Liver (tissue), 8 donors: ENCODE measurements at regions not wholly inside any gene's neighbourhood (a gene's known extent, or its start where the extent isn't known, plus 50 kb on each side); places are given as distances from the start of the nearest gene placed in this dataset.

Source experiments
- DNase-seq: peaks from one replicate; pipeline ENCODE4 v3.0.0-alpha.2; 2017; ENCODE audit warnings: low spot score
- H3K27ac ChIP-seq, 2 donors: one replicate each; pipeline ENCODE4 v1.7.0; 2013; ENCODE audit warnings: inconsistent platforms in 2 of 2, low read length in 2 of 2, control low read depth in 1 of 2, low read depth in 1 of 2, mild to moderate bottlenecking in 1 of 2
- H3K27me3 ChIP-seq, 4 donors: one replicate each; pipeline versions ENCODE4 v1.6.1 to v1.7.0; 2013; ENCODE audit warnings: low read length in 3 of 4, inconsistent platforms in 1 of 4, mild to moderate bottlenecking in 1 of 4, moderate library complexity in 1 of 4; ENCODE audit not compliant: control insufficient read depth in 4 of 4, insufficient read depth in 4 of 4
- H3K36me3 ChIP-seq, 4 donors: one replicate each; pipeline versions ENCODE4 v1.6.1 to v1.7.0; 2013; ENCODE audit warnings: low read length in 3 of 4, mild to moderate bottlenecking in 3 of 4, low read depth in 1 of 4, moderate library complexity in 1 of 4; ENCODE audit not compliant: control insufficient read depth in 4 of 4, insufficient read depth in 3 of 4
- H3K4me1 ChIP-seq, 4 donors: one replicate each; pipeline versions ENCODE4 v1.6.1 to v1.7.0; 2013; ENCODE audit warnings: low read length in 3 of 4, mild to moderate bottlenecking in 3 of 4, moderate library complexity in 1 of 4; ENCODE audit not compliant: control insufficient read depth in 4 of 4, insufficient read depth in 4 of 4
- H3K4me3 ChIP-seq, 3 donors: one replicate each; pipeline versions ENCODE4 v1.6.1 to v1.7.0; 2013; ENCODE audit warnings: low read length in 3 of 3, control low read depth in 1 of 3, low read depth in 1 of 3, mild to moderate bottlenecking in 1 of 3
- H3K9ac ChIP-seq, 2 donors: one replicate each; pipeline ENCODE4 v1.7.0; 2013; ENCODE audit warnings: low read length in 2 of 2, mild to moderate bottlenecking in 2 of 2, moderate library complexity in 2 of 2, control low read depth in 1 of 2, low read depth in 1 of 2
- H3K9me3 ChIP-seq, 4 donors: one replicate each; pipeline versions ENCODE4 v1.6.1 to v1.7.0; 2013; ENCODE audit warnings: low read length in 3 of 4; ENCODE audit not compliant: control insufficient read depth in 4 of 4
- EGR1 ChIP-seq, 2 donors: IDR thresholded peaks; 2 replicates each; pipeline ENCODE4 v1.6.1; 2016 to 2018; ENCODE audit warnings: antibody characterized with exemption in 2 of 2, low read depth in 2 of 2
- FOXA2 ChIP-seq: IDR thresholded peaks from 2 replicates; pipeline ENCODE4 v1.6.1; 2016; ENCODE audit warnings: antibody characterized with exemption
- HNF4A ChIP-seq, 2 donors: conservative IDR thresholded peaks; 2 replicates each; pipeline ENCODE4 v1.6.1; 2016; ENCODE audit warnings: antibody characterized with exemption in 2 of 2, mild to moderate bottlenecking in 2 of 2
- NR2F2 ChIP-seq: IDR thresholded peaks from 2 replicates; pipeline ENCODE4 v1.6.1; 2016; ENCODE audit warnings: antibody characterized with exemption
- RAD21 ChIP-seq, 2 donors: IDR thresholded peaks; 2 replicates each; pipeline ENCODE4 v1.6.1; 2016; ENCODE audit warnings: antibody characterized with exemption in 2 of 2, mild to moderate bottlenecking in 2 of 2
- RXRA ChIP-seq, 2 donors: IDR thresholded peaks; 2 replicates each; pipeline ENCODE4 v1.6.1; 2017 to 2018; ENCODE audit warnings: antibody characterized with exemption in 2 of 2, mild to moderate bottlenecking in 1 of 2
- SP1 ChIP-seq: IDR thresholded peaks from 2 replicates; pipeline ENCODE4 v1.6.1; 2018; ENCODE audit warnings: antibody characterized with exemption, mild to moderate bottlenecking
- TAF1 ChIP-seq: conservative IDR thresholded peaks from 2 replicates; pipeline ENCODE4 v1.6.1; 2016; ENCODE audit warnings: antibody characterized with exemption, mild to moderate bottlenecking
- WGBS: extraction: QIAGEN DNeasy Blood & Tissue Kit; methylation state at CpG from one replicate; pipeline ENCODE4 v1.1.7; 2013; 5-methylcytosine and 5-hydroxymethylcytosine counted together
- TF ChIP-seq, protein P1 (sequence below): IDR thresholded peaks from 2 replicates; pipeline ENCODE4 v1.6.1; 2016; ENCODE audit warnings: antibody characterized with exemption
- TF ChIP-seq, protein P2 (sequence below): IDR thresholded peaks from 2 replicates; pipeline ENCODE4 v1.6.1; 2016; ENCODE audit warnings: antibody characterized with exemption, mild to moderate bottlenecking
- TF ChIP-seq, protein P3 (sequence below): fragments of 150-350 bp; IDR thresholded peaks from 2 replicates; pipeline ENCODE4 v1.5.1; 2017; ENCODE audit warnings: improper control_type of control experiment, low read depth, low read length; ENCODE audit not compliant: missing input control
- donor health status: healthy.
- donor health status: healthy.
- donor health status: healthy.
- donor health status: healthy.
- donor health status: healthy.

DNA sequence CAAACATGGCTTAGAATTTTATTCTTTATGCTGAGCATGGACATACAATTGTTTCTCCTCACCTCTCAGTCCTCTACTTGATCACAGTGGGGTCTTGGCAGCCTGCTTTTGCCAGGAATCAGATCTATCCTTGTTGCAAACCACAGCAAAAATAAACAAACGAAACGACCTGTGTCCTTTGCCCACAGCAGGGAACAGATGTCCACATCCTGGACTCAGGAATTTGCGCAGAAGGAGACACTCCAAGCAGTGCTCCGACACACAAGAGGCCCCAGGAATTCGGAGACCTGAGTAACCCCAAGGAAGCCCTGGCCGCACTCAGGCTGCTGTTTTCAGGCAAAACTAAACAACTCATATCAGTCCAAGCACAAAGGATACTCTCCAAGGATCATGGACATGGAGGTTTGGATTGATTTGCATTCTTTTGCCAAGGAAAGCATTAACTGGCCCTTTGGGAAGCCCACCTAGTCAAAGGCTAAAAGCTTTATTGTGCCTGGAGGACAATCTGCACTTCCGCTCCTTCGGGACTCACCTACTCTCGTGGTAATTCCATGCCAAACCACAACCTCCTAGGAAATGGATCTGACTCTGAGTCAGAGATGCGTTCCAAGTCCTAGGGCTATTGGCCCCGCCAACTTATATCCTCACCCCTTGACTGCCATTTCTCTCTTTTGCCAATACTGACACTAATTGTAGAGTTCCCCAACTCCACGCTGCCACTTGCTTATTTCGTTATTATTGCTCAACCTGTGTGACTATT, 271.1 kb upstream of the CDH11 start:
- Histone ChIP-seq H3K9ac (no peak overlapping the region), H3K9me3 (no peaks in the 10 kb centered on the region), H3K27ac (no peak overlapping the region), H3K27me3 (no peaks in the 10 kb centered on the region), H3K4me3 (no peak overlapping the region), H3K36me3 (no peaks in the 10 kb centered on the region), H3K4me1 (no peaks in the 10 kb centered on the region)
- WGBS, result 68% methylated on average over 13 of the region's 13 CpGs
- DNase-seq, result no peak
- TF ChIP-seq, protein P1, sequence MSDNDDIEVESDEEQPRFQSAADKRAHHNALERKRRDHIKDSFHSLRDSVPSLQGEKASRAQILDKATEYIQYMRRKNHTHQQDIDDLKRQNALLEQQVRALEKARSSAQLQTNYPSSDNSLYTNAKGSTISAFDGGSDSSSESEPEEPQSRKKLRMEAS, result no peak

DNA sequence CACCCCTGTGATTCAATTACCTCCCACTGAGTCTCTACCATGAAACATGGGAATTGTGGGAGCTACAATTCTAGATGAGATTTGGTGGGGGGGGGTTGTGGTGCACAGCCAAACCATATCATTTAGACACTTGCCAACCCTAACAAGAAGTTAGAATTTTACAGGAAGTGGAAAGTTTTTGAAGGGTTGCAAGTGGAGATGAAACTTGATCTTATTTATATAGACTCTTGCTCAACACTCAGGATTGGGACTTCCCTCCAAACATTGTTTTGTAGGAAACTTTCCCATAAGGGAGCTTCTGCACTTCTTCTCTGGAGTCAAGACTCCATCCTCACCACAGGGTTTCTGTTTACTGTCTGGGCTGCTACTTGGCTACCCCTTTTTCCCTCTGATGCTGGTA, 266.7 kb upstream of the CDH11 start:
- TF ChIP-seq TAF1, result no peak
- no peak for TF ChIP-seq RAD21 (IDR thresholded peaks at IDR 0.05)
- H3K36me3 ChIP-seq, result no peaks in the 10 kb centered on the region
- H3K9ac ChIP-seq, result no peak overlapping the region
- H3K4me3 ChIP-seq, result no peak overlapping the region
- H3K27ac ChIP-seq, result no peak overlapping the region
- H3K27me3 ChIP-seq, result no peaks in the 10 kb centered on the region
- no peaks in the 10 kb centered on the region for H3K4me1 ChIP-seq
- H3K9me3 ChIP-seq, result peaks cover 0 to 6% (median 1%) of the 10 kb centered on the region in 4 donors
- DNase-seq, result no peak

DNA sequence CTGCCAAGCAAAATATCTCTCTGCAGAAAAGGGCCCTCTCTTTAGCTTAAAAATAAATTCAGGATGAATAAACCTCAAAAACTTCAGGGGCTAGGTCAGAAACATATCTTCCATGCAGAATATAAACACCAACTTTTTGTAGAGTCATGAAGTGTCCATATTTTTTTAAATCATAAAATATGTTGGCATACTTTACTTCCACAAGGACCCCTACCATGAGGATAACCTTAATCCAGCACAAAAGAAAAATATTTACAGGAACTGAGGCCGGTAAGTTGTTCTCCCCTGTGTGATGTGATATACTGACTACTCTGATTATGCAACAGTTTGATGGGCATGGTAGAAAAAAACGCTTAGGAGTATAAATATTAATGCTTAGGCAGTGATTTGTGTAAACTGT, 264.8 kb upstream of the CDH11 start:
- no peak overlapping the region for H3K9ac ChIP-seq
- H3K9me3 ChIP-seq, result peaks cover 0 to 6% (median 1%) of the 10 kb centered on the region in 4 donors
- no peak for TF ChIP-seq FOXA2
- TF ChIP-seq, protein P2, sequence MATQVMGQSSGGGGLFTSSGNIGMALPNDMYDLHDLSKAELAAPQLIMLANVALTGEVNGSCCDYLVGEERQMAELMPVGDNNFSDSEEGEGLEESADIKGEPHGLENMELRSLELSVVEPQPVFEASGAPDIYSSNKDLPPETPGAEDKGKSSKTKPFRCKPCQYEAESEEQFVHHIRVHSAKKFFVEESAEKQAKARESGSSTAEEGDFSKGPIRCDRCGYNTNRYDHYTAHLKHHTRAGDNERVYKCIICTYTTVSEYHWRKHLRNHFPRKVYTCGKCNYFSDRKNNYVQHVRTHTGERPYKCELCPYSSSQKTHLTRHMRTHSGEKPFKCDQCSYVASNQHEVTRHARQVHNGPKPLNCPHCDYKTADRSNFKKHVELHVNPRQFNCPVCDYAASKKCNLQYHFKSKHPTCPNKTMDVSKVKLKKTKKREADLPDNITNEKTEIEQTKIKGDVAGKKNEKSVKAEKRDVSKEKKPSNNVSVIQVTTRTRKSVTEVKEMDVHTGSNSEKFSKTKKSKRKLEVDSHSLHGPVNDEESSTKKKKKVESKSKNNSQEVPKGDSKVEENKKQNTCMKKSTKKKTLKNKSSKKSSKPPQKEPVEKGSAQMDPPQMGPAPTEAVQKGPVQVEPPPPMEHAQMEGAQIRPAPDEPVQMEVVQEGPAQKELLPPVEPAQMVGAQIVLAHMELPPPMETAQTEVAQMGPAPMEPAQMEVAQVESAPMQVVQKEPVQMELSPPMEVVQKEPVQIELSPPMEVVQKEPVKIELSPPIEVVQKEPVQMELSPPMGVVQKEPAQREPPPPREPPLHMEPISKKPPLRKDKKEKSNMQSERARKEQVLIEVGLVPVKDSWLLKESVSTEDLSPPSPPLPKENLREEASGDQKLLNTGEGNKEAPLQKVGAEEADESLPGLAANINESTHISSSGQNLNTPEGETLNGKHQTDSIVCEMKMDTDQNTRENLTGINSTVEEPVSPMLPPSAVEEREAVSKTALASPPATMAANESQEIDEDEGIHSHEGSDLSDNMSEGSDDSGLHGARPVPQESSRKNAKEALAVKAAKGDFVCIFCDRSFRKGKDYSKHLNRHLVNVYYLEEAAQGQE, result no peak
- TF ChIP-seq RXRA (IDR thresholded peaks at IDR 0.05), result no peak
- TF ChIP-seq, protein P1, result no peak
- TF ChIP-seq, protein P3, sequence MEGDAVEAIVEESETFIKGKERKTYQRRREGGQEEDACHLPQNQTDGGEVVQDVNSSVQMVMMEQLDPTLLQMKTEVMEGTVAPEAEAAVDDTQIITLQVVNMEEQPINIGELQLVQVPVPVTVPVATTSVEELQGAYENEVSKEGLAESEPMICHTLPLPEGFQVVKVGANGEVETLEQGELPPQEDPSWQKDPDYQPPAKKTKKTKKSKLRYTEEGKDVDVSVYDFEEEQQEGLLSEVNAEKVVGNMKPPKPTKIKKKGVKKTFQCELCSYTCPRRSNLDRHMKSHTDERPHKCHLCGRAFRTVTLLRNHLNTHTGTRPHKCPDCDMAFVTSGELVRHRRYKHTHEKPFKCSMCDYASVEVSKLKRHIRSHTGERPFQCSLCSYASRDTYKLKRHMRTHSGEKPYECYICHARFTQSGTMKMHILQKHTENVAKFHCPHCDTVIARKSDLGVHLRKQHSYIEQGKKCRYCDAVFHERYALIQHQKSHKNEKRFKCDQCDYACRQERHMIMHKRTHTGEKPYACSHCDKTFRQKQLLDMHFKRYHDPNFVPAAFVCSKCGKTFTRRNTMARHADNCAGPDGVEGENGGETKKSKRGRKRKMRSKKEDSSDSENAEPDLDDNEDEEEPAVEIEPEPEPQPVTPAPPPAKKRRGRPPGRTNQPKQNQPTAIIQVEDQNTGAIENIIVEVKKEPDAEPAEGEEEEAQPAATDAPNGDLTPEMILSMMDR, result no peak
- TF ChIP-seq SP1, result no peak
- TF ChIP-seq NR2F2, result no peak
- TF ChIP-seq HNF4A (conservative IDR thresholded peaks at IDR 0.05), result no peak
- no peak for TF ChIP-seq EGR1 (IDR thresholded peaks at IDR 0.05; ENCODE audit: low read depth in 2 of 2)
- DNase-seq, result no peak
- no peaks in the 10 kb centered on the region for H3K4me1 ChIP-seq
- H3K4me3 ChIP-seq, result no peak overlapping the region
- 37% methylated on average over 2 of the region's 2 CpGs for WGBS
- H3K36me3 ChIP-seq, result no peaks in the 10 kb centered on the region
- H3K27me3 ChIP-seq, result no peaks in the 10 kb centered on the region
- H3K27ac ChIP-seq, result no peak overlapping the region
